OCI-M1 (cell line): ENCODE measurements at regions not wholly inside any gene's neighbourhood (a gene's known extent, or its start where the extent isn't known, plus 50 kb on each side); places are given as distances from the start of the nearest gene placed in this dataset.
A peak's percentile ranks its signal among the peaks of the same experiment; 100 is the strongest.
"Not testable (repeated sequence)": the region's sequence is repeated elsewhere in the genome, so short reads cannot be mapped to it uniquely, and the experiment has no call there.

Source experiments
- DNase-seq: peaks from one replicate; lab custom pipeline; 2025; lab: John Stamatoyannopoulos, UW

DNA sequence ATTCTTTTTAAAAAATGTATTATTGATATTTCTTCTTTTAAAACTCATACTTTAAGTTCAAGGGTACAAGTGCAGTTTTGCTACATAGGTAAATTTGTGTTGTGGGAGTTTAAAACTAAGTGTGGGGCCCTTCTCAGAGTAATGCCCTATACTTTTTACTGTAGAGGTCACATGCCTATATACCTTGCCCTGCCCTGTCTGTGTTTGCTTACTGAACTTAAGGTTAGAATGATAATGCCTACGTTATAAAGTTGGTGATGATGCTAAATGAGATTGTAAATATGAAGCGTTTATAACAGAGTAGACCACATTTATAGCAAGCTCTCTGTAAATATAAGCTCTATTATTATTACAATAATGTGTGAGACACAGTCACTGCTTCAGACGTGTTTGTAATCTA is 261.9 kb downstream of the RASSF9 start:
- no peak for DNase-seq

GRCh38 chr12:85575120-85576096 is 260.8 kb downstream of the RASSF9 start:
- peak; percentile 85 for DNase-seq

DNA sequence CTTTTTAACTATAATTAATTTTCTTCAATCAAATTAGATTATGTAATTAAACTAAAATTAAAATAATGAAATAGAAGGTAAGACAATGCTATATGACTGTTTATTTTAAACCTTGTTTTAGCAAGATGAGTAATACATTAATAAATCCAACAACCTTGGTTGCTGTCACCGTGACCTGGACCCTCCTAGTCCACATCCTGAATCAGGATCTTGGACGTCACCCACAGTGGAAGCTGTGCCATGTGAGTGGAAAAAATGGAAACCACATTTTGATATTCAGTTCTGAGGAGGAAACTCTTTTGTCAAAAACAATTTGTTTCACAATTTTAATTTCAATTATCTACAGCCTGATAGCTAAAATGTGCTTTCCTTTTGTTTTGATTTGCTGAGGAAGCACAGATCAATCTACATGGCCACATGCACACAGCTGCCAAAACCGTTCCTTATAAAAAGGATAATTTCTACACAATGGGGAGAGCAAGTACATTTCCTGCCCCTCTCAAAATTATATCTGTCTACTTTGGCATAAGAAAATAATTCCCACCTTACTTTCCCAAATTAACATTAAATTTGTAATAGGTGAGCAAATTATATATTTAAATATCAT is 255.5 kb downstream of the RASSF9 start:
- no peak for DNase-seq

- DNase-seq: no peak
These were observed 249.1 kb downstream of the RASSF9 start for GRCh38 chr12:85587158-85587557.

DNA sequence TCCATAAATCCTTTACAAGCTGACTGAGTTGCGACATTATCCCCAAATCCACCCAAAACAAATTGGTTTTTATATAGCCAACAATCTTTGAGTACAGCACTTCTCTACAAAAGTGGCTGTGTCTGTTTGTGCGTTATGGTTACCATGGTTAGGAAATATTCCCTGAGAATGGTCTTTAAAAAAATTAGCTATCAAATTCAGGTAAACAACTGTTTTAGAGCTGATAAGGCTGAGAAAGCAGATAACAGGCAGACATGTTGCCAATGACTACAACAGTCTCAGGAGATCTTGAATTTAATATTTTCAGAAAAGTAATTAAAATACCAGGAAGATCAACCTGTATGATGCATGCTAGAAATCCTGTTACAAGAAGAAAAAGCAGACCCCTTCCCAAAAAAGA is 248.0 kb downstream of the RASSF9 start:
- DNase-seq: peak; percentile 19

GRCh38 chr12:85600841-85601240 is 235.4 kb downstream of the RASSF9 start:
- DNase-seq: no peak

GRCh38 chr12:85603556-85603955 is 232.7 kb downstream of the RASSF9 start:
- DNase-seq: no peak

DNA sequence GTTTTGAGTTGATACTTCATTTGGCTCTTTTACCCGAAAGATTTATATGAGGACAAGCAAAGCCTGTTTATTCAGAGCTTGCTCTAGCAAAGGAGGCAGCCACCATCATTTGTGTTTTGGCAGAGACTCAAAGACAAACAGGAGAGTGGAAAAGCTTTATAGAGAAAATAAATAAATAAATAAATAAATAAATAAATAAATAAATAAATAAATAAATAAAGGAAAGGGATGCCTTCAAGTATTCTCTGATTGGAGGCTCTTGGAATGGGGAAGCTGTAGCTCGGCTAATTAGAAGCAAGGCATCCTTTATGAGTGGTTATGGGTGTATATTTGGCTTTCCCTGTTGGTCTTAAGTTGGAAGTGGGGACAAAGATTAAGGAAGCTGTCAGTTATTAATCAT is 229.8 kb downstream of the RASSF9 start:
- no peak for DNase-seq

GRCh38 chr12:85609778-85610177 is 226.4 kb downstream of the RASSF9 start:
- DNase-seq: no peak

- DNase-seq: no peak
These were observed 226.0 kb downstream of the RASSF9 start for GRCh38 chr12:85610194-85610593.

DNA sequence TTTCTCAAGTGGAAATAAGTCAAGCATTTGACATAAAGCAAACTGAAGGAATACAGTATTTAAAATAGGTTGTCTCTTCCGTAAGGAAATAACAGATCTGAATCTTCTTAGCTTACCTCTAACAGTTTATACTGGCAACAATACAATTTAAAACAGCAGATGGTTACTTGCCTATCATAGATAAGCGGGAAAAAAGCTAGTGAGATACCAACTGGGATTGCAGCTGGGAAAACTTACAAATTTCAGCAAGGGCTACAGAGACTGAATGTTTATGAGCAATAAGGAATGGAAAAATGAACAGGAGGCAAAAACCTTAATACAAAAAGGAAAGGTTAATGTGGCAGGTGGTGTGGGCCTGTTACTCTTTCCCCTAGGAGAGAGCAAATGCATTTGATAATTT is 220.0 kb downstream of the RASSF9 start:
- no peak for DNase-seq

DNA sequence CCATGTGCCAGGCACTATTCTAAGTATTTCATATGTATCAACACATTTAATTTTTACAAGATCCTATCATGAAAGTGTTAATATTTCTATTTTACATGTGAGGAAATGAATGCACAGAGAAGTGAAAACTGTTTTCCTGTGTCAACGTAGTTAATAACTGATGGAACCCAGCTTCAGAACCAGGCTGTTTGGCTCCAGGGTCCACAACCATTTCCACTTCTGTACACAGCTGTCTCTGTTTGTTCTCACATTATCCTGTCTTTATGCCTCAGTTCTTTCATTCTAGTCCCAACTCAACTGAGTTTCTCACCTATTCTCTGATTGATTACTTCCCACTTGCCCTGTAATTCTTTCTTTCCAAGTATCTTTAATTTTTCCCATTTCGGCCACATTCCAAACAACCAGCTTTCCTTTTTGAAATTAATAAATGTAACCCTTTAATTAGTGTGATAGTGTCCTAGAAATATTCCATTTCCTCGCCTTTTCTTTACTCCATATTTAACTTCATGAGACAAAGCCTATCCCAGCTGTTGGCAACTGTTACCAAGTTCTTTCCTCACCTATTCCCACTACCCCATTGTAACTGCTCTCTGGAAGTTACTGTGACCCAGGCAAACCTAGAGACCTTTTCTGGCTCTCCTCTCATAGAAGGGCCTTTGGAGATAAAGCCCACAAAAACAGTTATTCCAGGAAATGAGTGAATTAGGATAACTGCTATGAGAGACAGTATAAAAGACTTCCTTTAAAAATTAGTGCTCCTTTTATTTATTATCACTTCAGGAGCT is 218.7 kb downstream of the RASSF9 start:
- DNase-seq: peak; percentile 28

DNA sequence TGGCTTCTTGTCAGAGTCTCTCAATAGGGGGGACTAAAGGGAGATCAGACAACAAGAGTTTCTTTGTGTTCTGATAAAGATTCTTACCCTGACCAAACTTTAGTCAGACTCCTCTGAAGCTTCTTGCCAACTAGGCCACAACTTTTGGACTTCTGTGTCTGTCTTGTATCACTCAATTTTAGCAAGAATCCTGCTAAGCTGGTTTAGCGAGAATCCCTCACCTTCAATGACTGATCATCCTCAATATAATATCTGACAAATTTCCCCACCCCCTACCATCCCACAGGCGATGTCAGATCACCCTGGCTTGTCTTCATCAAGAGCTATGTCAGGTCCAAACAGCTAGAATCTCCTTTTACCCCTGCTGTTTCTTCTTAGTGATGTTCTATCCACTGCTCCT is 215.2 kb downstream of the RASSF9 start:
- DNase-seq: no peak

DNA sequence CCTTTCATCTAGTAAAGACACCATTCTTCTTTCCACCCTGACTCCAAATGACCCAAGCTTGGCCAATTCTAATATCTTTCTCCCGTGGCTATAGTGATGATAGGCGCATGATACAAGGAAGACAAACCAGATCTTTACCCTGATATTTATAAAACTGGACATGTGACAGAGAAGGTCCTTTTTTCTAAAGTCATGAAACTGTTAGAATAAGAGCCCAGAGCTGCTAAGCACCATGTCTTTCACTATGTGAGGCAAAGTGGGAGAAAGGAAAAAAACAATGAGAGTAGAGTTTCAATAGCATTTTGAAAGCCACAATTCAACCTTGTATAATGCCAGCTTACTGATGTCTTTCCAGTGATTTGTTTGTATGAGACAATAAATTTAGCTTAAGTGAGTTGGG is 212.4 kb downstream of the RASSF9 start:
- no peak for DNase-seq

DNA sequence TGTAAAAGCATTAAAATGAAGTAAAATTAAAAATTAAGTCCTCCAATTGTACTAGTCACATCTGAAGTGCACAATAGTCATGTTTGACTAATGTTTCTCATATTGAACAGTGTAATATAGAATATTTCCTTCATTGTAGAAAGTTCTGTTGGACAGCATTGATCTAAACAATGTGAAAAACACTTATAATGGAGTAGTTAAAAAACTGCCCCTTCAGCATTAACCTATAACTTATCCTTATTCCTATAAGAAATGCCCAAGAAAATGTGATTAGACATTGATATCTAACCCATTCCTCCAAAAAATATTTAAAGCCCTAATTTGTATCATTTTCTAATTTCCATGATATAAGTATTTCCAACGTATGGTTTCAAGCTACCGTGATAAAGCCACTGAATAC is 210.7 kb downstream of the RASSF9 start:
- DNase-seq: no peak

DNA sequence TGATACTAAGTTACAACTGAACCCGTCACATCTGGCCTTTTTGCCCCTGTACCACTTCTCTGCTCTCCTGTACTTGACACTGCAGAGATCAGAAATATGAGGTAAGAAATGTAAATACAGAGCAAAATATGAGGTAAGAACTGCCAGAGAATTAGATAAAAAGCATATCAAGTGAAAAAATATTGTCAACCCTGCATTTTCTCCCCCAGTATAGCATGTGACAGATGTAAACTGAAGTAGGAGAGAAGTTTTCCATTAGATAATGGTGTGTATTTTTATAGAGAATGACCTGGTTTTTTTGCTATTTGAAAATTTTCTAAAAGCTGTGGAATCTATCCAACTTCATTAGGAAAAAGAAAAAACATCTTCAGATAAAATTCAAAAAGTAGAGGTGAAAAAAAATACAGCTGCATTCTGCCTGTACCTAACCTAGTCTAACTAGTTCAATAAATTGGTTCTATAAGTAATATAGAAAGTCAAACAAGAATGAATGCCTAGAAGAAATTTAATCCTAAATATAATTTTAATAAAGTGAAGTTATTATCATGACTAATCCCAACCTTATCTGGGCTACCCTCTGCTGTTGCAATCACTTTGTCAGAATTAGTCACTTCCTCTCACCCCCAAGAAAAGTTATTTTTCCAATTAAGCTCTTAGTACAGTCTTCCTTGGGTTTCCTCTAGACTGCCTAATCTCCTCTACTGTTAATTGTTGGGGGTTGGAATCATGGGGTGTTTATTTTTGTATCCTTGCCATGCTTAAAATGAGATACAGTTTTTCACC is 210.0 kb downstream of the RASSF9 start:
- DNase-seq: peak; percentile 65

DNA sequence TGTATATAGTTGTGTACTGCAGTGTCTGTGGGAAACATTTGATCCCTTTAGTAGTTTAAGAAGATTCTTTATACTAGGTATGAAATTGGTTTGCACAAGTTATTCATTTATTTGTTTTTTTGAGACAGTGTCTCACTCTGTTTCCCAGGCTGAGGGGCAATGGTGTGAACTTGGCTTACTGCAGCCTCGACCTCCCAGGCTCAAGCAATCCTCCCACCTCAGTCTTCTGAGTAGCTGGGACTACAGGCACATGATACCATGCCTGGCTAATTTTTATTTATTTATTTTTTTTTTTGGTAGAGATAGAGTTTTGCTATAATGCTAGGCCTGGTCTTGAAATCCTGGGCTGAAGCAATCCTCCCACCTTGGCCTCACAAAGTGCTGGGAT is 209.4 kb downstream of the RASSF9 start:
- DNase-seq: no peak

DNA sequence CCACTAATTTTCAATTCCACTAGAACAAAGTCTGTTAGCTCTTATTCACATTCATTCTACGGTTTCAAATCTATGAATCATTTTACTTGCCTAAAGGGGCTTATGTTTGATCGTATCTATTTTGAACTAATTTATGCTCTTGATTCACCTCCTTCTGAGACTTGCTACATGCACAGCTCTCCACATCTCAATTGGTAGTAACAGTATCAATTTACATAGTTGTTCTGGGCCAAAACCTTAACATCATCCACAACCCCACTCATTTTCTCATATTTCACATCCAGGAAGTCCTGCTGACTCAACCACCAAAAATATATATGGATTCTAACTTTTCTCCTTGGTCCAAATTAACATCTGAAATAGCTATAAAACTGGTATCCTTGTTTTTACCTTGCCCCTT is 208.6 kb downstream of the RASSF9 start:
- no peak for DNase-seq

DNA sequence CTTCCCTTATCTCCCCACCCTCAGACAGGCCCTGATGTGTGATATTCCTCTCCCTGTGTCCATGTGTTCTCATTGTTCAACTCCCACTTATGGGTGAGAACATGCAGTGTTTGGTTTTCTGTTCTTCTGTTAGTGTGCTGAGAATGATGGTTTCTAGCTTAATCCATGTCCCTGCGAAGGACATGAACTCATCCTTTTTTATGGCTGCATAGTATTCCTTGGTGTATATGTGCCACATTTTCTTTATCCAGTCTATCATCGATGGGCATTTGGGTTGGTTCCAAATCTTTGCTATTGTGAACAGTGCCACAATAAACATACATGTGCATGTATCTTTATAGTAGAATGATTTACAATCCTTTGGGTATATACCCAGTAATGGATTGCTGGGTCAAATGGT is 207.6 kb downstream of the RASSF9 start:
- DNase-seq: not testable (repeated sequence)

GRCh38 chr12:85630851-85631250 is 205.4 kb downstream of the RASSF9 start:
- DNase-seq: no peak

GRCh38 chr12:85632390-85632789 is 203.8 kb downstream of the RASSF9 start:
- DNase-seq: peak; percentile 69

DNA sequence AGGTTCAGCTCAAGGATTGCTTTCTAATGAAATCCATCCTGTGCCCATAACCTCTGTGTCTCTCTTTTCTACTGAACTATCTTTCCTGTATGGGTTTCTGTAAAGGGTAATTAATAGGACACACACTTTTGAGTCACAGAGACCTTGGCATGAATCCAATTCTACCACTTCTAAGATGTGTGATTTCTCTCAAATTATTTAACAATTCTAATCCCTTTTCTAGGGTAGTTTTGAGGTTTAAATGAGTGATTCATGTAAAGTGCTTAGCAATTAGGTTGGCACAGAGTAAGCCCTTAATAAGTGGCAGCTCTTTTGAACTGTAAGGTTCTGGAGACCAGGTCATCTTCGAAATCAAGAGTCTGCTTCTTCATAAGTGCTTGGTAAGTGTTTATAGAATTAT is 202.7 kb downstream of the RASSF9 start:
- no peak for DNase-seq
